Mesodermal cell (in vitro differentiated cells): ENCODE measurements at regions not wholly inside any gene's neighbourhood (a gene's known extent, or its start where the extent isn't known, plus 50 kb on each side); places are given as distances from the start of the nearest gene placed in this dataset.

ENCODE experiments used
- H3K27ac ChIP-seq: 2 replicates; pipeline ENCODE4 v1.7.0; 2013; ENCODE audit warnings: mild to moderate bottlenecking, low read depth, low read length, moderate library complexity; ENCODE audit not compliant: severe bottlenecking
- H3K36me3 ChIP-seq: 2 replicates; pipeline ENCODE4 v1.7.1; 2013; ENCODE audit warnings: mild to moderate bottlenecking, low read length, moderate library complexity; ENCODE audit not compliant: control insufficient read depth, insufficient read depth
- H3K4me1 ChIP-seq: one replicate; pipeline ENCODE4 v1.7.1; 2013; ENCODE audit warnings: mild to moderate bottlenecking, low read length; ENCODE audit not compliant: insufficient read depth, control insufficient read depth, poor library complexity, severe bottlenecking
- H3K4me3 ChIP-seq: 2 replicates; pipeline ENCODE4 v1.7.0; 2013; ENCODE audit warnings: low read length, control low read depth, mild to moderate bottlenecking; ENCODE audit not compliant: insufficient read depth, poor library complexity, severe bottlenecking; ENCODE audit errors: extremely low read depth
- H3K9me3 ChIP-seq: 2 replicates; pipeline ENCODE4 v1.7.1; 2013; ENCODE audit warnings: mild to moderate bottlenecking, low read length, moderate library complexity; ENCODE audit not compliant: control insufficient read depth
- WGBS, 2 experiments: methylation state at CpG; one replicate each; pipeline ENCODE4 v1.1.5; 2013; ENCODE audit warnings: missing lambda C conversion rate in 2 of 2; ENCODE audit not compliant: insufficient coverage in 2 of 2; 5-methylcytosine and 5-hydroxymethylcytosine counted together

GRCh38 chr3:165457096-165457495, 260.9 kb upstream of the SLITRK3 start:
- Histone ChIP-seq H3K9me3 (no peaks in the 10 kb centered on the region), H3K4me1 (no peaks in the 10 kb centered on the region), H3K27ac (no peak overlapping the region), H3K4me3 (no peak overlapping the region), H3K36me3 (no peaks in the 10 kb centered on the region)
- 80 to 83% methylated on average over 1 of the region's 6 CpGs for WGBS, 2 experiments

- Histone ChIP-seq H3K27ac (no peak overlapping the region), H3K4me1 (no peaks in the 10 kb centered on the region)
- WGBS, 2 experiments: 100% methylated on average over 1 of the region's 3 CpGs; no CpG with 5 or more reads in 1 of the 2 experiments
Measured at GRCh38 chr3:165455793-165456192, 259.6 kb upstream of the SLITRK3 start.

GRCh38 chr3:165455360-165455759, 259.2 kb upstream of the SLITRK3 start:
- H3K4me3 ChIP-seq: no peak overlapping the region
- 80 to 100% methylated on average over 1 to 2 of the region's 2 CpGs for WGBS, 2 experiments
- H3K27ac ChIP-seq: no peak overlapping the region
- H3K9me3 ChIP-seq: no peaks in the 10 kb centered on the region
- no peaks in the 10 kb centered on the region for H3K4me1 ChIP-seq
- no peaks in the 10 kb centered on the region for H3K36me3 ChIP-seq

More at GRCh38 chr3:165455793-165456192, 259.6 kb upstream of the SLITRK3 start:
- no peak overlapping the region for H3K4me3 ChIP-seq
- H3K36me3 ChIP-seq: no peaks in the 10 kb centered on the region
- H3K9me3 ChIP-seq: no peaks in the 10 kb centered on the region

- no peaks in the 10 kb centered on the region for H3K4me1 ChIP-seq
- no peak overlapping the region for H3K4me3 ChIP-seq
- H3K9me3 ChIP-seq: no peaks in the 10 kb centered on the region
- no peaks in the 10 kb centered on the region for H3K36me3 ChIP-seq
- no peak overlapping the region for H3K27ac ChIP-seq
- WGBS, 2 experiments: 80 to 88% methylated on average over 1 to 2 of the region's 4 CpGs
Measured at GRCh38 chr3:165451371-165452070, 255.3 kb upstream of the SLITRK3 start.

GRCh38 chr3:165446555-165446954, 250.4 kb upstream of the SLITRK3 start:
- Histone ChIP-seq H3K4me1 (no peaks in the 10 kb centered on the region), H3K9me3 (no peaks in the 10 kb centered on the region), H3K36me3 (no peaks in the 10 kb centered on the region), H3K4me3 (no peak overlapping the region), H3K27ac (no peak overlapping the region)
- WGBS, 2 experiments: 86 to 90% methylated on average over 3 of the region's 3 CpGs

- no peaks in the 10 kb centered on the region for H3K36me3 ChIP-seq
- WGBS, 2 experiments: 89 to 100% methylated on average over 1 to 2 of the region's 4 CpGs
- no peaks in the 10 kb centered on the region for H3K4me1 ChIP-seq
- H3K9me3 ChIP-seq: no peaks in the 10 kb centered on the region
- no peak overlapping the region for H3K27ac ChIP-seq
- no peak overlapping the region for H3K4me3 ChIP-seq
Measured at GRCh38 chr3:165444745-165445144, 248.6 kb upstream of the SLITRK3 start.

GRCh38 chr3:165443664-165444063, 247.5 kb upstream of the SLITRK3 start:
- H3K27ac ChIP-seq: no peak overlapping the region
- H3K9me3 ChIP-seq: no peaks in the 10 kb centered on the region
- no peaks in the 10 kb centered on the region for H3K4me1 ChIP-seq
- H3K4me3 ChIP-seq: no peak overlapping the region
- no peaks in the 10 kb centered on the region for H3K36me3 ChIP-seq
- WGBS, 2 experiments: no CpG with 5 or more reads among the region's 1 CpG

GRCh38 chr3:165442061-165442460, 245.9 kb upstream of the SLITRK3 start:
- Histone ChIP-seq H3K4me3 (no peak overlapping the region), H3K36me3 (no peaks in the 10 kb centered on the region)

GRCh38 chr3:165440380-165440779, 244.2 kb upstream of the SLITRK3 start:
- no peak overlapping the region for H3K27ac ChIP-seq
- no peaks in the 10 kb centered on the region for H3K4me1 ChIP-seq
- H3K9me3 ChIP-seq: peaks cover 2% of the 10 kb centered on the region
- H3K4me3 ChIP-seq: no peak overlapping the region
- H3K36me3 ChIP-seq: no peaks in the 10 kb centered on the region
- WGBS, 2 experiments: 80% methylated on average over 1 of the region's 2 CpGs; no CpG with 5 or more reads in 1 of the 2 experiments

More at GRCh38 chr3:165442061-165442460, 245.9 kb upstream of the SLITRK3 start:
- H3K27ac ChIP-seq: no peak overlapping the region
- H3K4me1 ChIP-seq: no peaks in the 10 kb centered on the region
- no peaks in the 10 kb centered on the region for H3K9me3 ChIP-seq

- Histone ChIP-seq H3K4me3 (no peak overlapping the region), H3K9me3 (peaks cover 2% of the 10 kb centered on the region), H3K27ac (no peak overlapping the region), H3K36me3 (no peaks in the 10 kb centered on the region), H3K4me1 (no peaks in the 10 kb centered on the region)
- 80% methylated on average over 1 of the region's 2 CpGs for WGBS, 2 experiments
Measured at GRCh38 chr3:165439765-165440164, 243.6 kb upstream of the SLITRK3 start.

- Histone ChIP-seq H3K36me3 (no peaks in the 10 kb centered on the region), H3K4me3 (no peak overlapping the region), H3K9me3 (peaks cover 2% of the 10 kb centered on the region), H3K27ac (no peak overlapping the region), H3K4me1 (no peaks in the 10 kb centered on the region)
- WGBS, 2 experiments: 83% methylated on average over 1 of the region's 3 CpGs; no CpG with 5 or more reads in 1 of the 2 experiments
Measured at GRCh38 chr3:165434516-165434915, 238.3 kb upstream of the SLITRK3 start.
